GF-D8 (cell line): ENCODE measurements at regions not wholly inside any gene's neighbourhood (a gene's known extent, or its start where the extent isn't known, plus 50 kb on each side); places are given as distances from the start of the nearest gene placed in this dataset.
"Not testable (repeated sequence)": the region's sequence is repeated elsewhere in the genome, so short reads cannot be mapped to it uniquely, and the experiment has no call there.

Experiments
- DNase-seq: peaks from one replicate; lab custom pipeline; 2025; lab: John Stamatoyannopoulos, UW

DNA sequence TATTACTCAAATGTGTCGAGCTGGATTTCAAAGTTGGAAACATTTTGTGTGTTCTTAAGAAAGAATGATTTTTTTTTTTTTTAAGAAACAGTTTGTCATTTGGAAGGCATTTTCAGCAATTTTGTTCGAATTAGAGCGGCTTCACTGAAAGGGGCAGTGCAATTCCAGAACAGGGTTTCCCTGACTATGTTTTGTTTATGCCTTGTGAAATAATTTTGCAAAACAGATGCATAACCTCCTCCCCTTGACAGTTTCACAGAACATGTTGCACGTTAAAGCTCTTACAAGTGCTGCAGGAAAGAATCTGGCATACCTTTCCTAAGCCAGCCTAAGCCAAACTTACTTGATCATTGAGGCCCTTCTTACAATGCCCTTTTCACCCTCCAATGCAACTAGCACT, 216.0 kb upstream of the SSTR4 start:
- DNase-seq = no peak

DNA sequence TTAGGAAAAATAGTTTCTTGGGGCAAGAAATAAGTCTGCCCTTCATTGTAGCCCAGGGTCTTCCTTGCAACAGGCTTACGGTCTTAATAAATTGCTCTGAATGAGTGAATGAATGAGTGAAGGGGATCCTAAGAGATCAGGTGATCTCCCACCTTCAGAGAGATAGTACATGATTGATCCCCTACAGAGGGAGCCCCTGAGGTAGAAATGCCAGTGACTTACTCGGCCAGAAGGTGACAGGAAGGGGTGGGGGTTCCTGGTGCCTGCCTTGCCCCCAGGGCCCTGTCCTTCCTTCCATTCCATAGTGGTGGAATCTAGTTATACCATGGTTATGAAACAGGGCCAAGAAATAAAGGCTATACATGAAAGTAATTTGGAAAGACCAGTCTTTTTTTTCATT, 215.3 kb upstream of the SSTR4 start:
- no peak for DNase-seq

DNA sequence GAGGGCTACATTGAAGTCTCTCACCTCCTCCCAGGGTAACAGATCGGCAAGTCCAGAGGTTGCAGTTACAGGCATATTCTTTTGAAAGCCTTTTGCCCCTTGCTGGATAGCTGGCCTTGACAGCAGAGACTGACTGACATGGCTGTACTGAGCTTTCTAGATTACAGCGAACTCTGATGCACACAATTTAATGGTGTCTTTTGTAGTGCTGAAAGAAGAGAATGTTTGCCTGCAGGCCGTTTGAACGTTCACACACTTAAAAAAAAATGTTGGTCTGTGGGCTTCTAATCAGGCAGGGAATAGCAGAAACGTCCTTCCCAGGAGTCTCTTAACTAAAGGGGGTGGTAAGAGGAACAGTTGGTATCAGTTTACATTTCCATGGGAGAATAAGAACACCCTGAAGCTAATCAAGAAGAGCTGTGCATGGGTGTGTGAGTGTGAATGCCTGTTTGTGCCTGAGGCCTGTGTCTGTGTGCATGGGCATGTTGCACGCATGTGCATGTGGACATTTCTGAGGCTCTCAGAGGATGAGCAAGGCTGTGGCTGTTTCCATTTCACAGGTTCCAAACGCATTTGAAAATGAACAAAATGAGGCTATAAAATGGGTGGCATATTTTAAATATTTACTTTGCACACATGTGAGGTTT, 213.9 kb upstream of the SSTR4 start:
- DNase-seq = no peak

DNA sequence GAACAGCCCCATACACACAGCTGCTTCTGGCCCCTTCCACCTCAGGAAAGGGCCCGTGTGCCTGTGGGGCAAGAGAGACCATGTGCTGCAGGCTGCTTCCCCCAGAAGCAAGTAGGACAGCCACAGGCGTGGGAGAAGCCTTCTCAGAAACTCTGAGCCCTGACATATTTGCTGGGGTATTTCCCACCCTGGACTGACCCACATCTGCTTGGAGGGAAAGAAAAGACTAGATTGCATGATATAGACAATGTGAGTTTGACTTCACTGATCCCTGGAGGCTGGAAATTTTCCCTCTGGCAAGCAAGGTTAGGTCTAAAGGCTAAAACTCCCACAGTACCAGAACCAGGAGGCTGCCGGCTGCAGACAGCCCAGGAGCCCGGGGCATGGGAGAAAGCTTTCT, 213.3 kb upstream of the SSTR4 start:
- DNase-seq = no peak

DNA sequence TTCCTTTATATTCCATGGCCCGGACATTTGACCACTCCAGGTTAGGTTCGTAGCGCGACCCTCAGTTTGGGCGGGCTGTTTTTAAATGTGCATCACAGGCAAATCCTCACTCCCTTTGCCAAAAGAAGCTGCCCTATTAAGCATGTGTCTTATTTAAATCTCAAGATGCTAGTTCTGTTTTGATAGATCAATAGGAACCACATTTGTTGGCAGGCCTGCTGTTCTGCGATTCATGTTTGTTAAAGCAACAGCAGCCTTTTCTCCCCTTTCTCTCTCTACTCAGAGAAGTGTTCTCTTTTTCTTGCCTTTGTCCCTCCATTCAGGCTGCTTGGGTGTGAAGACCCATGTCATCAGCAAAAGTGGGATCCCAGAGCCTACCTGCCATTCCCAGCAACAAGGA, 212.0 kb upstream of the SSTR4 start:
- DNase-seq = no peak

DNA sequence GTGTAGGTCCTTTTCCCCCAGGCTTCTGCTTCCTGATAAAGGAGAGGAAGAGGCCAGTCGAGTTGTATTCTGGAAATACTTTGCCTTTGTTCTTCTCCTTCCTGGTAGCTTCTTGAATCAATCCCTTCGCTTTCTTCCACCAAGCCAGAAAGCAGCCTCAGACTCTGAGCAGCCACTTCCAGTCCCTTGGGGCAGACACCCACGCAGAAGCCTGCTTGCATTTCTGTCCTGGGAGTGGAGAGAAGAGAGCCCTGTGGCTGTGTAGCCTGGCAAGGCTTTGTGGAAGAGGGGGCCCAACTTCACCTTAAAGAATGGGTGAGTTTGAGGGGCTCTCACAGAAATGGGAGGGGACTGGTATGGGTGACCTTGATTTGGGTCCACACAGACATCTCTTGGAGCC, 211.0 kb upstream of the SSTR4 start:
- DNase-seq = no peak

DNA sequence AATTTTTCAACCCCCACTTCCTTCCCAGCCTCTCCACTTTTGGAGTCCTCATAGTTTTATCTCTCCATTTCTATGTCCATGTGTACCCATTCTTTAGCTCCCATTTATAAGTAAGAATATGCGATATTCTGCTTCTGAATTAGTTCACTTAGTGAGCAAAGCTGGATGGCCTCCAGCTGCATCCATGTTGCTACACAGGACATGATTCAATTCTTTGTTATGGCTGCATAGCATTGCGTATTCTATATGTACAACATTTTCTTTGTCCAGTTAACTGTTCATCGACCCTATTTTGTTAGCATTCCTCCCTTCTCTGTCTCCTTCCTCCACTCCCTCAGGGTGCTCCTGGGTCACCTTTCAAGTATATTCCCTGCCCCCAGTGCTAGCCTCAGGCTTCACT, 210.0 kb upstream of the SSTR4 start:
- DNase-seq = no peak

DNA sequence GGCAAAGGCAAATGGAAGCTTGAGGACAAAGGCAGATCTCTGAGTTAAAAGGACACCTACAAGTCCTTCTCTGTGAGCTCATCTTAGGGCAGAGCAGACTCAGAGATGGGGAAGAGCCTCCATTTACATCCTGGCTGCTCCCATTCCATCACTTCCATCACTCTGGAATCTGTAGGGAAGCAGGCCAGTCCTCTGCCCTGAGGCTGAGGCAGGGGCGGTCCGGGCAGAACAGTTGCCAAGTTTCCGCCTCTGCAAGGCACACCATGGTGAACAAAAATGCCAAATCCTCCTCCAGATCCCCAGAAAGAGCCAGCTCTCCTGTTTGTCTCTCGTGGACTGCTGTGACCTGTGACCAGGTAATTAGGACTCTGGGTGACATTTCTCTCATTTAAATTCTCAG, 209.6 kb upstream of the SSTR4 start:
- DNase-seq = no peak

DNA sequence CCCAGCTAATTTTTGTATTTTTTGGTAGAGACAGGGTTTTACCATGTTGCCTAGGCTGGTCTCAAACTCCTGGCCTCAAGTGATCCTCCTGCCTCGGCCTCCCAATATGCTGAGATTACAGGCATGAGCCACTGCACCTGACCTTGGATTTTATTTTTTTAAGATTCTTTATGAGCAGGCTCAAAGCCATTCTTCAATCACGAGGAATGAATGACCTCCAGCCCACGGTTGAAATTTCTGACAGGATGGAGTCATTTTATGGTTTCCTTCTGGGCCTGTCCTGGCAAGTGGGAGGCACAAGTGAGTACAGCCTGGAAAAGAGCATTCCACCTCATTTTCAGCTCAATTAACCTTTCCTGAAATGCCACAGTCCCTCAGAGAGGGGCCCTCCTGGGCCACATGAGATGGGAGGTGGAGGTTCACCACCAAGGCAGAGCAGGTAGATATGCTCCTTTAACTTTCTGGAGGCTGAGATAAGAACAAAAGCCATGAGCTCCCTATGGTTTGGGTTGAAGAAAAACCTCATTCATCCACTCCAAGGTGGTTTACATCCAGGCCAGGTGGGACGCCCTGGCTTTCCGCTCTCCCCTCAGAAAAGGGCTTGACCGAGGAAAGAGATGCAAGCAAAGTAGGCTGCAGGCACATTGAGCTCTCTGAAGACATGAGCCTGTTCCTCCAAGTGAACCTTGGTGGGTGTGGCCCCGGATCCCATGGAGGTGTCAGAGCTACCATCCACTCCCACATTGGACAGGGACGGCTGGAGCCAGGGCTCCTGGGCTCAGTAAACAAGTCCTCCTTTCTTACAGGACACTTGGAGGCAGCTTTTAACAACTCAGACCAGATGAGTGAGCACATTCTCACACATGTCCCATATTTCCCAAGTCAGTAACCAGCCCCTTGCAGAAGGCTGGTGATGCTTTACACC, 208.5 kb upstream of the SSTR4 start:
- no peak for DNase-seq

DNA sequence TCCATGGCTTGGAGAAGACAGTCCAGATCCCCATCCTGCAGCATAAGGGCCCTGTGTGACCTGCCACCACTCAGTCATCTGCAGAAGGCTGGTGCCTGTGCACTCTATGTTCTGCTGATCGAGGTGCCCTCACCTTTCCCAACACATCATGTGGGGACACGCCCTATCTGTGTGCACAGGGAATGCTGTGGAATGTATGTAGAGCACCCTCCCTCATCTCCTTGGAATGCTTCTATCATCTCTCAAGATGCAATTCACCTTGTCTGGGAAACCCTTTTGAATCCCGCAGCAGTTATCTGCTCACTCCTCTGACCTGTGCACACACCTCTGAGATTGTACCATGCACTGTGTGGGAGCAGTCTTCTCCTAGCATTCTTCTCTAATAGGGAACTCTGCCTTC, 207.2 kb upstream of the SSTR4 start:
- DNase-seq = no peak

DNA sequence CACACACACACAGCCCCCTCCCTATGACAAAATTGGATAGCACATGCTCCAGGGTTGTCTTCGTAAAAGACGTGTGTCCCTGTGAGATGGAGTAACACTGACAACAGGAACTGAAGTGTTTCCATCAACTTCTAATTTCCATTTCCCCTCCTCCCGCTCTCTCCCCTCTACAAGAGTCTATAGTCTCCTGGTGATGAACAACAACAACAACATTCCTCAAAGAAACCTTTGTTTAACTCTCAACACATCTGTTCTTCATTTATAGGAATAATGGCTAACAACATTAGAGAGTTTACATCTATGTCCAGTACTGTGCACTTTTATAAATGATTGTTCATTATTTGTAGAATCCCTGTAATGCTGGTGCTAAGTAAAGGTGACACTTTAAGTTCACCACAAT, 205.8 kb upstream of the SSTR4 start:
- DNase-seq = no peak

DNA sequence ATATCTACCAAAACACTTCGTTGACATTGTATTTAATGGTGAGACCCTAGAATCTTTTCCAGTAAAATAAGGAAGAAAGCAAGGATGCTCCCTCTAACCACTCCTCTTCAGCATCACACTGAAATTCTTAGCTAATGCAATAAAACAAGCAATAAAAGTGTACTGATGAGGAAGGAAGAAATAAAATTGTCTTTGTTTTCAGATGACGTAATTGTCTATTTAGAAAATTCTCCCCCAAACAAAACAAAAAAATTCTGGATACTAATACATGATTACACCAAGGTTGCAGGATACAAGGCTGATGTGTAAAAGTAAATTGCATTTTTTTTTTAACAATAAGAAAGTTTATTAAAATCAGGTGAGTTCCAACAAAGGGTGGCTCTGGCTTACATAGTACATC, 205.0 kb upstream of the SSTR4 start:
- no peak for DNase-seq

DNA sequence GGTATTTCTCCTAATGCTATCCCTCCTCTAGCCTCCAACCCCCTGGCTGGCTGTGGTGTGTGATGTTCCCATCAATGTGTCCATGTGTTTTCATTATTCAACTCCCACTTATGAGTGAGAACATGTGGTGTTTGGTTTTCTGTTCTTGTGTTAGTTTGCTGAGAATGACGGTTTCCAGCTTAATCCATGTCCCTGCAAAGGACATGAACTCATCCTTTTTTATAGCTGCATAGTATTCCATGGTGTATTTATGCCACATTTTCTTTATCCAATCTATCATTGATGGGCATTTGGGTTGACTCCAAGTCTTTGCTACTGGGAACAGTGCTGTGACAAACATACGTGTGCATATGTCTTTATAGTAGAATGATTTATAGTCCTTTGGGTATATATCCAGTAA, 204.4 kb upstream of the SSTR4 start:
- not testable (repeated sequence) for DNase-seq

DNA sequence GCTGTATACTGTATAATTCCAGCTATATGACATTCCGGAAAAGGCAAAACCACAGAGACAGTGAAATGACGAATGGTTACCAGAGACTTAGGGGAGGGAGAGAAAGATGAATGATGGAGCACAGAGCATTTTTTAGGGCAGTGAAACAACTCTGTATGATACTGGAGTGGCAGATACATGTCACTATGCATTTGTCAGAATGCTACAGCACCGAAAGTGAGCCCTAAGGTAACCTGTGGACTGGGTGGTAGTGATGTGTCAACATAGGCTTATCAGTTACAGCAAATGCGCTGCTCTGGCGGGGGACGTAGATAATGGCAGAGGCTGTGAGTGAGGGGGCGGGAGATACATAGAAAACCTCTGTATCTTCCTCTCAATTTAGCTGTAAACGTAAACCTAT, 201.3 kb upstream of the SSTR4 start:
- DNase-seq = no peak

DNA sequence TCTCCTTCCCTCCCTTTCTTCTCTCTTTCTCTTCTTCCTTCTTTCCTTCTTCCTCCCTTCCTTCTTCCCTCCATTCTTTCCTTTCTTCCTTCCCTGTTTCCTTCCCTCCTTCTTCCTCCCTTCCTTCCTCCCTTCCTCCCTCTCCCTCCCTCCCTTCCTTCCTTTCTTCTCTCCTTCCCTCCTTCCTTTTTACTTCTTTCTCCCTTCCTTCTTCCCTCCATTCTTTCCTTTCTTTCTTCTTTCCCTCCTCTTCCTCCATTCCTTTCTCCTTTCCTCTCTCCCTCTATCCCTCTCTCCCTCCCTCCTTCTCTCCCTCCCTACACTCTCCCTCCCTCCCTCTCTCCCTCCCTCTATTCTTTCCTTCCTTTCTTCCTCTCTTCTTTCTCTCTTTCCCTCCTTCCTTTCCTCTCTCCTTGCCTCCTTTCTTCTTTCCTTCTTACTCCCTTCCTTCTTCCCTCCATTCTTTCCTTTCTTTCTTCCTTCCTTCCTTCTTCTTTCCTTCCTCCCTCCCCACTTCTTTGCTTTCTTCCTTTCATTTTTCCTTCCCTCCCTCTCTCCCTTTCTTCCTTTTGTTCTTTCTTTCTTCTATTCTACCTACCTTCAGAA, 200.4 kb upstream of the SSTR4 start:
- DNase-seq = no peak

DNA sequence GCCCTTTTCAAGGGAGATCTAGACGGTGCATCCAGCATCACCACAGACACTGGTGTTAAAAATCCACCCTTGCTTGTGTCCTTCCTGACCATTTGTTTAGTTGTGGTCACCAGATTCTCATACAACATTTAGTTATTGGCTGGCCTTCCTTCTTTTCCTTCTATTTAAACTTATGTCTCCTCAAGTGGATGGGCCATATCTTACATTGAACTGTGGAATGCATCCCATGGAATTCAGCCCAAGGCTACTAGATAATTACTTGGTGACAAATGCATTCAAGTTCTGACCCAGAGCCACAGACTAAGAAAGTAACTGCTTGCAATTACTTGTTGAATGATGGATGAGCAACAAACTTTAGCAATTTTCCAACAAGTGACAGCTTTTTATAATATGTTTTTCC, 198.9 kb upstream of the SSTR4 start:
- DNase-seq = no peak

DNA sequence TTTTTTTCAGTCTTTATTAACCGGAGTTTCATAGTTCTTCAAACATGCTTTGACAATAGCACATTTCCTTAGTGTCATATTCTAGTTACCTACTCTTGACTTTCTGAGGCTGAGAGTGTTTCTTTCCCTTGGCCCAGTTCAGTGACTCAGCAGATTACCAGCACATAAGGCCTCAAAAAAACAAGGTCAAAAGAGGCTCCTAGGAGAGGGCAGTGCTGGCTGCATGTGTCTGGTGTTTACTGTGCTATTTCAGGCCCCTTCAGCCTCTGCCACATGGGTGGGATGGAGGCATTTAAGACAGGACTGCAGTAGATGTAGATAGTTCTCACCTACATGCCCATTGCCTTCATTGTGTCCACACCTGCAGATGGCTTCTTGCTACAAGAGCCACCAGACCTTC, 198.2 kb upstream of the SSTR4 start:
- no peak for DNase-seq

DNA sequence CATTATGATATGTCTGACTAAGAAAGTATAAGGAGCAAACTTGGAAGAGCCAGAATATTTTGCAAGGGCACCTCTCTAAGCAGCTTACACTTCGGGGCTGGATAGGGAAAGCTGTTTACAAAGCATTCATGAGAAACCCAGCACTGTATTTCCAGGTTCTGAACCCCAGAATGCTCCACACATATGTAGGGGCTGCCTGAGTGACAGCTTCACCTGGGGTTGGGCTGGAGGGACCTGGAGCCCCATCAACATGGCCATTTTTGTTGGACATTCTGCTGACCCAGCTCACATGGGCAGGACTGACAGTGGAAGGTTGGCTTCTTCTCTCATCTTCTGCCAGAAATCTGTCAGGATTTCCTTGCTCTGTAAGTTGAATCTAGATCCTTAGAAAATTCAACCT, 197.1 kb upstream of the SSTR4 start:
- DNase-seq = no peak

DNA sequence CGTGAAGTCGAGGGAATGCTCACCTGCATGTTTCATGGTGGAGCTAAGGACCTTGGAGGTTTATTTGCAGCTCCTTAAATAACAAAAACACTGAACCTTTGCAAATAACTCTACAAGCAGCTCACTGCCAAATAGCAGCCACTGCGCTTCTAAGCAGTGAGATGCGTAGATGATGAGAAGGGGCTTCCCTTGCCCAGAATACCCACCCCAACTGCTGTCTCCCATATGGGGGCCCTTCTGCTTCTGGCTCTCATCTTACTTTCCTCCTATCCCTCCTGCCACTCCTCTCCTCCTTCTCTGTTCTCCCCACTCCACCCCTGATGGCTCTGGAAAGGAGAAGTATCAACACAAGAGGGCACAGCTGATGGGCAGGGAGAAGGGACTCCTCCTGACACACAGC, 193.3 kb upstream of the SSTR4 start:
- no peak for DNase-seq

DNA sequence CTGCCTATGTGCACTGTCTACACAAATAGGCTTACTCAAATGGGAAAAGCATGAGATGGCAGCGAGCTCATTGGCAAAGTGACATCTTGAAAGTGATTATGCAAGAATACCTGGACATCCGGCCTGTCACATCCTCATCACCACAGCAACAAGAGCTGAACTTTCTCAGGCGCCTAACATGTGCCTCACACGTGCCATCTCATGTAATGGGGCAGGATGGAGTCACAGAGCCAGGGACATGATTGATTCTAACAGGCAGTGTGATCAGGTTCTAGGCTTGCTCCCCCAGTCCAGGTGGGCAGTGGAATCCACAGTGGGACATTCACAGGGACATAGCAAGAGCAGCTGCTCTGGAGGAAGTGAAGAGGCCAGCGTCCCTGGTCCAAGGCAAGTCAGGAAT, 192.3 kb upstream of the SSTR4 start:
- DNase-seq = no peak

DNA sequence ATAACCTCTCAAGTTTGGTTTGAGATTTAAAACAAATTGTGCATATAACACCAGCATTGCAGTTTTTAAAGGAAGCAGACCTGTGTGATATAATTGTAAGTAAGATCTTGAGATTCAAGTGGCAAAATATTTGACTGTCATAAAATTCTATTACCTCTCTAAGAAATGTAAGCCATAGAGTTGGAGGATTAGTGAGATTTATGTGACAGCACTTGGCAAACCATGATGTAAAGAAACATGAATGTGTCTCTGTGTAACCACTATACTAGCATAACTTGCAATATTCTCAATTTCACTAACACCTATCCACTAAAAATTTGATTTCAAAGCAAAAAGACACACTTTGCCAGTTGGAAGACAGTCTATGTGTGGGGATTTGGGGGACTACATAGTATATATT, 190.2 kb upstream of the SSTR4 start:
- DNase-seq = no peak

DNA sequence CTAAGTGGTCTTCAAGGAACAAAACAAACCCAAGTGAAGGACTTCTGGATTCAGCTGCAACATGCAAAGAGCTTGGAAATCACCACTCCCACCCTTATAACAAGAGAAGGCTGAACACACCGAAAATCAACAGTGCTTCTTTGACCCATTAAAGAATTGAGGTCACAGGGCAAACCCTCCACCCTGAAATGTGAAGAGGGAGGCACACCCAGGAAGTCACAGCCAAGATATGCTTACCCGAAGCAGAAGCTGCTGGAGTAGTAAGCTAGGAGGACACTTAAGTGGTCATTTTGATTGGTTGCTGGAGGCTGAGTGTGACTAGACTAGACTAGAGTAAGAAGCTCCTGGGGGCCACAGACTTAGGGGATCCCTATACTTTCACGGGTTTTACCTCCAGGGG, 188.2 kb upstream of the SSTR4 start:
- no peak for DNase-seq

DNA sequence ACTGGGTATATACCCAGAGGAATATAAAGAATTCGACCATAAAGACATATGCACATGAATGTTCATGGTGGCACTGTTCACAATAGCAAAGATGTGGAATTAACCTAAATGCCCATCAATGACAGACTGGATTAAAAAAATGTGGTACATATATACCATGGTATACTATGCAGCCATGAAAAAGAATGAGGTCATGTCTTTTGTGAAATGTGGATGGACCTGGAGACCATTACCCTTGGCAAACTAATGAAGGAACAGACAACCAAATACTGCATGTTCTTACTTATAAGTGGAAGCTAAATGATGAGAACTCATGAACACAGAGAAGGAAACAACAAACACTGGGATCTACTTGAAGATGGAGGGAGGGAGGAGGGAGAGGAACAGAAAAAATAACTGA, 186.7 kb upstream of the SSTR4 start:
- no peak for DNase-seq
